ENCODE measurements at regions not wholly inside any gene's neighbourhood (a gene's known extent, or its start where the extent isn't known, plus 50 kb on each side); places are given as distances from the start of the nearest gene placed in this dataset.

DNA sequence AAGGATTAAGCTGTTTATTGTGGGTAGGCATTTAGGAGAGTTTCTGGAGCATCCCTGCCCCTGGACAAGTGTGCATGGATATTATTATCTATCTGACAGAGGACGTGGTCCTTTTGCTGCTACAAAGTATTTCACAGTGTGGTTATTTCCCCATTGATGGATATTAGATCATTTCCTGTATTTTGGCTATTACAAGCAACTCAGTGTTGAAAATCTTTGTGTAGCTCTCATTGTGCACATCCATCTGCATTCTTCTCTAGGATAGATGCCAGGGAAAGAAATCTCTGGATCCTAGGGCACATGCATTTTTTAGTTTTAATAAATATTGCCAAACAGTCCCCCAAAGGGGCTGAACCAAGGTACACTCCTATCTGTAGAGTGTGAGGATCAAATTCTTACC is 154.3 kb upstream of the SRRM4 start:
- 13 to 50% methylated on average over 1 of the region's 1 CpG for WGBS, 2 donors

DNA sequence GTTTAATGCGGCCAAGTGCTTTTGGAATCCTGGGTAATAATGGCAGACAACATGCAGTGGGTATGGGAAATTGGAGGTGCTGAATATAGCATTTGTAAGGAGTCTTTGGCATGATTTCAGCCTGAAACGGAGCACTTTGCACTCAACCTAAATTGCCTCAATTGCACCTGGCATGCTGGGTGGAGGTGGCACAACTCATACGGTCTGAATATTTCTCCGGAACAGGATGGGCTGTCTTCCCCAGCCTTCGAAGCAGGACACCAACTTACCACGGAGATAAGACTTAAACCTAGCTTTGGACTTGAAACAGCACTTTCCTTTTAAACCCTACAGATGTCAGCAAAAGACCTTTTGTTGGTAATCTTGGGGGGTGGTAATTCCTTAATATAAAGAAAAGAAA is 153.7 kb upstream of the SRRM4 start:
- no peak overlapping the region for H3K27ac ChIP-seq
- DNase-seq = no peak
- ATAC-seq = no peak
- H3K9me3 ChIP-seq = no peaks in the 10 kb centered on the region
- whole genome bisulfite sequencing, 2 donors = 63 to 74% methylated on average over 6 of the region's 6 CpGs
- no peaks in the 10 kb centered on the region for H3K27me3 ChIP-seq
- no peaks in the 10 kb centered on the region for H3K4me1 ChIP-seq
- H3K4me3 ChIP-seq = no peak overlapping the region
- TF ChIP-seq POLR2A (IDR thresholded peaks at IDR 0.05) = no peak
- TF ChIP-seq, protein P1, sequence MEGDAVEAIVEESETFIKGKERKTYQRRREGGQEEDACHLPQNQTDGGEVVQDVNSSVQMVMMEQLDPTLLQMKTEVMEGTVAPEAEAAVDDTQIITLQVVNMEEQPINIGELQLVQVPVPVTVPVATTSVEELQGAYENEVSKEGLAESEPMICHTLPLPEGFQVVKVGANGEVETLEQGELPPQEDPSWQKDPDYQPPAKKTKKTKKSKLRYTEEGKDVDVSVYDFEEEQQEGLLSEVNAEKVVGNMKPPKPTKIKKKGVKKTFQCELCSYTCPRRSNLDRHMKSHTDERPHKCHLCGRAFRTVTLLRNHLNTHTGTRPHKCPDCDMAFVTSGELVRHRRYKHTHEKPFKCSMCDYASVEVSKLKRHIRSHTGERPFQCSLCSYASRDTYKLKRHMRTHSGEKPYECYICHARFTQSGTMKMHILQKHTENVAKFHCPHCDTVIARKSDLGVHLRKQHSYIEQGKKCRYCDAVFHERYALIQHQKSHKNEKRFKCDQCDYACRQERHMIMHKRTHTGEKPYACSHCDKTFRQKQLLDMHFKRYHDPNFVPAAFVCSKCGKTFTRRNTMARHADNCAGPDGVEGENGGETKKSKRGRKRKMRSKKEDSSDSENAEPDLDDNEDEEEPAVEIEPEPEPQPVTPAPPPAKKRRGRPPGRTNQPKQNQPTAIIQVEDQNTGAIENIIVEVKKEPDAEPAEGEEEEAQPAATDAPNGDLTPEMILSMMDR (IDR thresholded peaks at IDR 0.05) = no peak
- no peaks in the 10 kb centered on the region for H3K36me3 ChIP-seq (replicated peaks in 1 of 2; ENCODE audit: insufficient read depth in 1 of 2, low read depth in 2 of 2)
- intact Hi-C loops (cut with DNase I) = no loop called here

More for the DNA sequence above, 154.3 kb upstream of the SRRM4 start:
- Histone ChIP-seq H3K4me1 (no peaks in the 10 kb centered on the region), H3K4me3 (no peak overlapping the region), H3K9me3 (no peaks in the 10 kb centered on the region), H3K27ac (no peak overlapping the region), H3K27me3 (no peaks in the 10 kb centered on the region), H3K36me3 (replicated peaks in 1 of 2; ENCODE audit: insufficient read depth in 1 of 2, low read depth in 2 of 2) (no peaks in the 10 kb centered on the region)
- DNase-seq (no peak), ATAC-seq (no peak)
- intact Hi-C loops (cut with DNase I) = no loop called here
- TF ChIP-seq, protein P1 (IDR thresholded peaks at IDR 0.05) = no peak
- no peak for TF ChIP-seq POLR2A (IDR thresholded peaks at IDR 0.05)

DNA sequence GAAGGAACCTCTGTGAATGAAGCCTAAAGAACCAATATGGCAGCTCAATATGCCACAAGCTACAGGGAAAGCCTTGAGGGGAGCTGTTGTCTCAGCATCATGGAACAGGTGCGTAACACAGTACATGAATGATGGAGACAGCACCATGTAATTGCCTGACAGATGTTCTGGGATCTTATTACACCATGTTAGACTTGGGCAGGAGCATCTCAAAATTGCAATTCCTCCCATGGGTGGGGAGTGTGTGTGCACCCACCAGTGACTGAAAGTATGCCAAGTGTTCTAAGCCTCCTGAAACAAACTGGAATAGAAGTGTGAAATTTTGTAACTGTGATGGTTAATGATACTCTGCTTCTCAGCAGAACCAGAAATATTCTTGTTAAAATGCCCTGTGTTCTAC is 151.0 kb upstream of the SRRM4 start:
- 64 to 86% methylated on average over 1 of the region's 1 CpG for WGBS, 2 donors
- intact Hi-C loops (cut with DNase I) = no loop called here

DNA sequence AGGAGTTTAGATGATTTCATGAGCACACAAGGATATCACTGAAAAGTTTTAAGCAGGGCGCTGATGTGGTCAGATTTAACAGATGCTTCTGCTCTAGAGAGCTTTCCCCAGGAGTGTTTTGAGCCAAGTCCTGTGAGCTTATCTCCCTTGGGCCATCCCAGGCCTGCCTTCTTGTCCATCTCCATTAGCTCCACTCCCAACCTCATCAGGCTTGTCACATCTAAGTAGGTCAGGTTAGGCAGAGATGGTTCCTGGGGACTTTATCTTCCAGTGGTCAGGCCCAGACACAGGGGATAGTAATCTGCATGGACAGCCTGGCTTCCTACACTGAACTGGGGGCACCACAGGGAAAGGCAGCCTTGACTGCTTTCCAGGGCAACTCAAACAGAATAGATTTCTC is 145.4 kb upstream of the SRRM4 start:
- no peak overlapping the region for H3K4me3 ChIP-seq
- WGBS, 2 donors = 64 to 94% methylated on average over 1 of the region's 1 CpG
- no peak for ATAC-seq
- H3K27ac ChIP-seq = no peak overlapping the region
- no peaks in the 10 kb centered on the region for H3K4me1 ChIP-seq
- TF ChIP-seq POLR2A (IDR thresholded peaks at IDR 0.05) = no peak
- TF ChIP-seq, protein P1 (IDR thresholded peaks at IDR 0.05) = no peak
- no peak for DNase-seq
- intact Hi-C loops (cut with DNase I) = no loop called here
- no peaks in the 10 kb centered on the region for H3K36me3 ChIP-seq (replicated peaks in 1 of 2; ENCODE audit: insufficient read depth in 1 of 2, low read depth in 2 of 2)
- no peaks in the 10 kb centered on the region for H3K9me3 ChIP-seq
- no peaks in the 10 kb centered on the region for H3K27me3 ChIP-seq

More for the DNA sequence above, 151.0 kb upstream of the SRRM4 start:
- Histone ChIP-seq H3K4me1 (no peaks in the 10 kb centered on the region), H3K9me3 (no peaks in the 10 kb centered on the region), H3K27me3 (no peaks in the 10 kb centered on the region), H3K36me3 (replicated peaks in 1 of 2; ENCODE audit: insufficient read depth in 1 of 2, low read depth in 2 of 2) (no peaks in the 10 kb centered on the region), H3K27ac (no peak overlapping the region), H3K4me3 (no peak overlapping the region)
- DNase-seq (no peak), ATAC-seq (no peak)
- TF ChIP-seq, protein P1 (IDR thresholded peaks at IDR 0.05) = no peak
- TF ChIP-seq POLR2A (IDR thresholded peaks at IDR 0.05) = no peak

DNA sequence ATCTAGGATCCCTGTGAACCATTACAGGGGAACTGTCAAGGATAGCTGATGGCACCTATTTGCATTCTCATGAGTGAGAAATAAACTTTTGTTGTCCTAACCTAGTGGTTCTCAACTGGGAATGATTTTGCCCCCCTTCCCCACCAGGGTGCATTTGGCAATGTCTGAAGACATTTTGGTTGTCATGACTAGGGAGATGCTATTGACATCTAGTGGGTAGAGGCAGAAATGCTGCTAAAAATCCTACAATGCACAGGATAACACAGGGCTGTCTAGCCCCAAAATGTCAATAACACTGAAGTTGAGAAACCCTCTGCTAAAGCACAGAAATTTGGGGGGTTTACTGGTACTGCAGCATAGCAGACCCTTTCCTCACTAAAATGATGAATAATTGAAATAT is 140.9 kb upstream of the SRRM4 start:
- no peak for DNase-seq
- Histone ChIP-seq H3K27me3 (no peaks in the 10 kb centered on the region), H3K4me1 (no peaks in the 10 kb centered on the region), H3K4me3 (no peak overlapping the region), H3K27ac (no peak overlapping the region), H3K36me3 (replicated peaks in 1 of 2; ENCODE audit: insufficient read depth in 1 of 2, low read depth in 2 of 2) (no peaks in the 10 kb centered on the region), H3K9me3 (no peaks in the 10 kb centered on the region)
- no peak for TF ChIP-seq POLR2A (IDR thresholded peaks at IDR 0.05)
- TF ChIP-seq, protein P1 (IDR thresholded peaks at IDR 0.05) = no peak
- no peak for ATAC-seq
- intact Hi-C loops (cut with DNase I) = no loop called here
